Head of caudate nucleus (tissue), 42 donors: ENCODE measurements at regions not wholly inside any gene's neighbourhood (a gene's known extent, or its start where the extent isn't known, plus 50 kb on each side); places are given as distances from the start of the nearest gene placed in this dataset.

Source experiments
- DNase-seq, 42 donors: peaks; one replicate each; pipeline versions ENCODE4 v3.0.0 to v3.0.0-alpha.2; 2020 to 2021; ENCODE audit warnings: mixed read lengths in 7 of 42
- intact Hi-C: fragments of 100-400 bp; cut with DNase I; formaldehyde crosslinking; loops from one replicate; pipeline ENCODE4 v1.15.0; 2022

DNA sequence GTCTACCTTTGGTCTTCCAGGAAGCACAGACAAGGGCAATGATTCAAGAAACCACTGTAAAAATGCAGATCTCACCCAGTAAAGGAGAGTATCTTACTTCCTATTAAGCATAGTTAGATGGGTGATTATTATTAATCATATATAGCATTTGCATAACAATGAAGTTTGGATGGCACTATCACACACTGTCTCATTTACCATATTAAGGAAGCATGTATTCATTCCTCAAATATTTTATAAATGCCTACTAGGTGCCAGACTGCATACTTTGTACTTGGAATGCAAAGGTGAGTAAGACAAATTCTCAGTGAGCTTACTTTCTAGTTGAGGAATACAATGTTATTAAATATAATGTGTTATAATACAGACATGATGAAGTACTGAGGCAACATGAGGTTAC lies 53.9 kb upstream of the SKAP2 start:
- no peak for DNase-seq
- intact Hi-C loops, result no loop called here

DNA sequence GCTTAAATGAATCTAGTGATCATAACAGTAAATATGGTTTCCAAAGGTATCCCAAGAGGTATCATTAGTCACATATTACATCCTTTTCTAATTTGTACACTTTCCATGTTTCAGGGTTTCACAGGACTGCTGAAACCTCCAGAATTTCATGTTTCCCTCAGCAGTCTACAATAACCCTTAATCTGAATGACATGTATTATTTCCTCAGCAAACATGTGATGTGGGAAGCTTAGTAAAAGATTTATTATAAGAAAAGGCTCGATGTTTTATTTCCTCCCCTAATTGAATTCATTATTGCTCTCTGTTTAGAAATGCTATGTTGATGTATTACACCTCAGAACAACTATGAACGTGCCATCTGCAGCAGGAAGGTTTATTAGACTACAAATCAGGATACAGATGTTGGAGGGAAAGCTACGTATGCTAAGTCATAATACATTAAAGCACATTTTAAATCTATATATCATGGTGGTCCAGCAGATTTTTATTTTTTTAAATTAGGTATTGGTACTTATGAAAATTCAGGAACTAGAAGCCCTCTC lies 52.5 kb upstream of the SKAP2 start:
- intact Hi-C loops, result no loop called here

DNA sequence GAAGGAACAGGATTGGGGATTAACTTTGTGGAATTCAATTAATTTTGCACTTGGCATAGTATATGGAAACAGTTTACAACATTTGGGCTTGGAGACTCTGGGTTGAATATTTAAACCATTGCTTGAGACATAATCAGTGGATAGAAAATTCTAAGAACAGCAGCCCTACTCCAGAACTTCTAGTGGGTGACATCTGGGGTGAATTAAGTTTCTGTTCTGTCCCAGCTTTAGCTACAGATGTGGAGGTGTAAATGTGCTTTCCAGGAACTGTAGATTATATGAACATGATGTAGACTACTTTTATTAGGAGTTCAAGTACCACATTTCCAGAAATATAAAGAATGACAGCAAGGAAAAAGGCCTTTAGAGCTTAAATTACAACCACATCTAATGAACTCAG lies 51.9 kb upstream of the SKAP2 start:
- intact Hi-C loops, result no loop called here
- DNase-seq, result no peak

More for the DNA sequence above, 52.5 kb upstream of the SKAP2 start:
- no peak for DNase-seq
